ENCODE measurements at regions not wholly inside any gene's neighbourhood (a gene's known extent, or its start where the extent isn't known, plus 50 kb on each side); places are given as distances from the start of the nearest gene placed in this dataset.

- no peak overlapping the region for H3K4me3 Mint-ChIP-seq (ENCODE audit: unreplicated experiment)
- Histone ChIP-seq H3K27me3 (replicated peaks; ENCODE audit: control insufficient read depth, insufficient read depth, low read length) (no peaks in the 10 kb centered on the region), H3K4me1 (no peaks in the 10 kb centered on the region), H3K4me3 (ENCODE audit: low read depth, low read length) (no peak overlapping the region), H3K36me3 (ENCODE audit: control insufficient read depth, insufficient read depth, low read length) (no peaks in the 10 kb centered on the region), H3K9me3 (no peaks in the 10 kb centered on the region)
- intact Hi-C loops (cut with micrococcal nuclease; ENCODE audit: unreplicated experiment), result no loop called here
- H3K9me3 Mint-ChIP-seq (ENCODE audit: unreplicated experiment), result no peaks in the 10 kb centered on the region
- no peak overlapping the region for H3K27ac Mint-ChIP-seq (ENCODE audit: unreplicated experiment)
- ChIA-PET CTCF (no interaction called here), POLR2A (no interaction called here)
- H3K36me3 Mint-ChIP-seq (ENCODE audit: insufficient read depth, unreplicated experiment), result no peaks in the 10 kb centered on the region
- no TSS peak for BruUV-seq (replicated peaks)
- H3K4me1 Mint-ChIP-seq (ENCODE audit: low read depth, unreplicated experiment), result no peaks in the 10 kb centered on the region
- TF ChIP-seq, protein P1, sequence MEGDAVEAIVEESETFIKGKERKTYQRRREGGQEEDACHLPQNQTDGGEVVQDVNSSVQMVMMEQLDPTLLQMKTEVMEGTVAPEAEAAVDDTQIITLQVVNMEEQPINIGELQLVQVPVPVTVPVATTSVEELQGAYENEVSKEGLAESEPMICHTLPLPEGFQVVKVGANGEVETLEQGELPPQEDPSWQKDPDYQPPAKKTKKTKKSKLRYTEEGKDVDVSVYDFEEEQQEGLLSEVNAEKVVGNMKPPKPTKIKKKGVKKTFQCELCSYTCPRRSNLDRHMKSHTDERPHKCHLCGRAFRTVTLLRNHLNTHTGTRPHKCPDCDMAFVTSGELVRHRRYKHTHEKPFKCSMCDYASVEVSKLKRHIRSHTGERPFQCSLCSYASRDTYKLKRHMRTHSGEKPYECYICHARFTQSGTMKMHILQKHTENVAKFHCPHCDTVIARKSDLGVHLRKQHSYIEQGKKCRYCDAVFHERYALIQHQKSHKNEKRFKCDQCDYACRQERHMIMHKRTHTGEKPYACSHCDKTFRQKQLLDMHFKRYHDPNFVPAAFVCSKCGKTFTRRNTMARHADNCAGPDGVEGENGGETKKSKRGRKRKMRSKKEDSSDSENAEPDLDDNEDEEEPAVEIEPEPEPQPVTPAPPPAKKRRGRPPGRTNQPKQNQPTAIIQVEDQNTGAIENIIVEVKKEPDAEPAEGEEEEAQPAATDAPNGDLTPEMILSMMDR (IDR thresholded peaks at IDR 0.05; ENCODE audit: insufficient read depth in 1 of 2, low read depth in 1 of 2, low read length in 1 of 2, severe bottlenecking in 1 of 2, unreplicated experiment in 1 of 2), result peak in 1 of 2 experiments; percentile 7
- no peak for DNase-seq
- no peaks in the 10 kb centered on the region for H3K27me3 Mint-ChIP-seq (ENCODE audit: insufficient read depth, unreplicated experiment)
Observed at GRCh38 chr6:139895205-139895793, 520.9 kb upstream of the CITED2 start.

- Mint-ChIP-seq H3K9me3 (ENCODE audit: unreplicated experiment) (no peaks in the 10 kb centered on the region), H3K27ac (ENCODE audit: unreplicated experiment) (no peak overlapping the region), H3K27me3 (ENCODE audit: insufficient read depth, unreplicated experiment) (no peaks in the 10 kb centered on the region), H3K4me1 (ENCODE audit: low read depth, unreplicated experiment) (no peaks in the 10 kb centered on the region), H3K36me3 (ENCODE audit: insufficient read depth, unreplicated experiment) (no peaks in the 10 kb centered on the region), H3K4me3 (ENCODE audit: unreplicated experiment) (no peak overlapping the region)
- Histone ChIP-seq H3K36me3 (ENCODE audit: control insufficient read depth, insufficient read depth, low read length) (no peaks in the 10 kb centered on the region), H3K4me3 (ENCODE audit: low read depth, low read length) (no peak overlapping the region), H3K27me3 (replicated peaks; ENCODE audit: control insufficient read depth, insufficient read depth, low read length) (no peaks in the 10 kb centered on the region), H3K4me1 (peaks cover 3% of the 10 kb centered on the region), H3K9me3 (no peaks in the 10 kb centered on the region)
- no TSS peak for BruUV-seq (replicated peaks)
- no peak for DNase-seq
- POLR2A ChIA-PET, result no interaction called here
- CTCF ChIA-PET, result no interaction called here
- intact Hi-C loops (cut with micrococcal nuclease; ENCODE audit: unreplicated experiment), result no loop called here
- TF ChIP-seq, protein P1 (IDR thresholded peaks at IDR 0.05; ENCODE audit: insufficient read depth in 1 of 2, low read depth in 1 of 2, low read length in 1 of 2, severe bottlenecking in 1 of 2, unreplicated experiment in 1 of 2), result no peak
Observed at GRCh38 chr6:139894271-139894670, 519.8 kb upstream of the CITED2 start.

- H3K4me1 ChIP-seq, result peaks cover 30% of the 10 kb centered on the region
- intact Hi-C loops (cut with micrococcal nuclease; ENCODE audit: unreplicated experiment), result no loop called here
- H3K36me3 ChIP-seq (ENCODE audit: control insufficient read depth, insufficient read depth, low read length), result no peaks in the 10 kb centered on the region
- BruUV-seq (replicated peaks), result no TSS peak
- ChIA-PET CTCF (no interaction called here), POLR2A (no interaction called here)
- Mint-ChIP-seq H3K27ac (ENCODE audit: unreplicated experiment) (no peak overlapping the region), H3K36me3 (ENCODE audit: insufficient read depth, unreplicated experiment) (no peaks in the 10 kb centered on the region), H3K9me3 (ENCODE audit: unreplicated experiment) (no peaks in the 10 kb centered on the region), H3K4me3 (ENCODE audit: unreplicated experiment) (no peak overlapping the region), H3K27me3 (ENCODE audit: insufficient read depth, unreplicated experiment) (no peaks in the 10 kb centered on the region), H3K4me1 (ENCODE audit: low read depth, unreplicated experiment) (peaks cover 14% of the 10 kb centered on the region)
- H3K9me3 ChIP-seq, result no peaks in the 10 kb centered on the region
- H3K27me3 ChIP-seq (replicated peaks; ENCODE audit: control insufficient read depth, insufficient read depth, low read length), result no peaks in the 10 kb centered on the region
- no peak overlapping the region for H3K4me3 ChIP-seq (ENCODE audit: low read depth, low read length)
- TF ChIP-seq, protein P1 (IDR thresholded peaks at IDR 0.05; ENCODE audit: insufficient read depth in 1 of 2, low read depth in 1 of 2, low read length in 1 of 2, severe bottlenecking in 1 of 2, unreplicated experiment in 1 of 2), result no peak
- DNase-seq, result no peak
Observed at GRCh38 chr6:139891471-139891870, 517.0 kb upstream of the CITED2 start.
